ENCODE measurements at regions not wholly inside any gene's neighbourhood (a gene's known extent, or its start where the extent isn't known, plus 50 kb on each side); places are given as distances from the start of the nearest gene placed in this dataset.
A peak's percentile ranks its signal among the peaks of the same experiment; 100 is the strongest.
"Not testable (repeated sequence)": the region's sequence is repeated elsewhere in the genome, so short reads cannot be mapped to it uniquely, and the experiment has no call there.

- DNase-seq = no peak
- in situ Hi-C loops (cut with HindIII; ENCODE audit: low pct_ligation_motif_present, low pct_unique_long_range_greater_than_20kb, low sequenced_read_pairs) = no loop called here
Measured at GRCh38 chr1:58062635-58063034, 483.9 kb downstream of the OMA1 start.

GRCh38 chr1:58060559-58061170, 485.9 kb downstream of the OMA1 start:
- in situ Hi-C loops (cut with HindIII; ENCODE audit: low pct_ligation_motif_present, low pct_unique_long_range_greater_than_20kb, low sequenced_read_pairs) = no loop called here
- no peak for DNase-seq

- in situ Hi-C loops (cut with HindIII; ENCODE audit: low pct_ligation_motif_present, low pct_unique_long_range_greater_than_20kb, low sequenced_read_pairs) = no loop called here
- DNase-seq = no peak
Measured at GRCh38 chr1:58059789-58060188, 486.7 kb downstream of the OMA1 start.

GRCh38 chr1:58058323-58058722, 488.2 kb downstream of the OMA1 start:
- in situ Hi-C loops (cut with HindIII; ENCODE audit: low pct_ligation_motif_present, low pct_unique_long_range_greater_than_20kb, low sequenced_read_pairs) = no loop called here

GRCh38 chr1:58057826-58058225, 488.7 kb downstream of the OMA1 start:
- DNase-seq = no peak
- in situ Hi-C loops (cut with HindIII; ENCODE audit: low pct_ligation_motif_present, low pct_unique_long_range_greater_than_20kb, low sequenced_read_pairs) = no loop called here

More at GRCh38 chr1:58058323-58058722, 488.2 kb downstream of the OMA1 start:
- no peak for DNase-seq

GRCh38 chr1:58051187-58051586, 495.3 kb downstream of the OMA1 start:
- in situ Hi-C loops (cut with HindIII; ENCODE audit: low pct_ligation_motif_present, low pct_unique_long_range_greater_than_20kb, low sequenced_read_pairs); DNase-seq: not testable (repeated sequence)

GRCh38 chr1:58047265-58047858, 499.2 kb downstream of the OMA1 start:
- in situ Hi-C loops (cut with HindIII; ENCODE audit: low pct_ligation_motif_present, low pct_unique_long_range_greater_than_20kb, low sequenced_read_pairs) = no loop called here
- DNase-seq = peak; percentile 3

- no peak for DNase-seq
- in situ Hi-C loops (cut with HindIII; ENCODE audit: low pct_ligation_motif_present, low pct_unique_long_range_greater_than_20kb, low sequenced_read_pairs) = no loop called here
Measured at GRCh38 chr1:58045094-58045705, 501.3 kb downstream of the OMA1 start.

GRCh38 chr1:58041621-58042020, 504.9 kb downstream of the OMA1 start:
- no peak for DNase-seq
- in situ Hi-C loops (cut with HindIII; ENCODE audit: low pct_ligation_motif_present, low pct_unique_long_range_greater_than_20kb, low sequenced_read_pairs) = no loop called here

- no peak for DNase-seq
- in situ Hi-C loops (cut with HindIII; ENCODE audit: low pct_ligation_motif_present, low pct_unique_long_range_greater_than_20kb, low sequenced_read_pairs) = no loop called here
Measured at GRCh38 chr1:58038574-58038973, 508.0 kb downstream of the OMA1 start.

- in situ Hi-C loops (cut with HindIII; ENCODE audit: low pct_ligation_motif_present, low pct_unique_long_range_greater_than_20kb, low sequenced_read_pairs) = no loop called here
- DNase-seq = no peak
Measured at GRCh38 chr1:58035523-58035922, 511.0 kb downstream of the OMA1 start.

- no peak for DNase-seq
- in situ Hi-C loops (cut with HindIII; ENCODE audit: low pct_ligation_motif_present, low pct_unique_long_range_greater_than_20kb, low sequenced_read_pairs) = no loop called here
Measured at GRCh38 chr1:58033311-58033710, 513.2 kb downstream of the OMA1 start.

GRCh38 chr1:58032611-58033073, 513.9 kb downstream of the OMA1 start:
- in situ Hi-C loops (cut with HindIII; ENCODE audit: low pct_ligation_motif_present, low pct_unique_long_range_greater_than_20kb, low sequenced_read_pairs) = no loop called here
- no peak for DNase-seq

GRCh38 chr1:58031416-58031815, 515.1 kb downstream of the OMA1 start:
- in situ Hi-C loops (cut with HindIII; ENCODE audit: low pct_ligation_motif_present, low pct_unique_long_range_greater_than_20kb, low sequenced_read_pairs) = no loop called here
- DNase-seq = no peak

GRCh38 chr1:58030456-58030855, 516.1 kb downstream of the OMA1 start:
- DNase-seq = no peak
- in situ Hi-C loops (cut with HindIII; ENCODE audit: low pct_ligation_motif_present, low pct_unique_long_range_greater_than_20kb, low sequenced_read_pairs) = no loop called here

GRCh38 chr1:58017641-58018040, 528.9 kb downstream of the OMA1 start:
- in situ Hi-C loops (cut with HindIII; ENCODE audit: low pct_ligation_motif_present, low pct_unique_long_range_greater_than_20kb, low sequenced_read_pairs) = no loop called here
- no peak for DNase-seq

GRCh38 chr1:58013237-58013636, 533.3 kb downstream of the OMA1 start:
- DNase-seq = no peak
- in situ Hi-C loops (cut with HindIII; ENCODE audit: low pct_ligation_motif_present, low pct_unique_long_range_greater_than_20kb, low sequenced_read_pairs) = no loop called here

- in situ Hi-C loops (cut with HindIII; ENCODE audit: low pct_ligation_motif_present, low pct_unique_long_range_greater_than_20kb, low sequenced_read_pairs) = no loop called here
Measured at GRCh38 chr1:58011978-58012377, 534.5 kb downstream of the OMA1 start.

GRCh38 chr1:58006421-58007046, 540.0 kb downstream of the OMA1 start:
- in situ Hi-C loops (cut with HindIII; ENCODE audit: low pct_ligation_motif_present, low pct_unique_long_range_greater_than_20kb, low sequenced_read_pairs) = no loop called here
- no peak for DNase-seq

More at GRCh38 chr1:58011978-58012377, 534.5 kb downstream of the OMA1 start:
- DNase-seq = no peak
